Left ventricle myocardium inferior (tissue), 1 donor: ENCODE measurements at regions not wholly inside any gene's neighbourhood (a gene's known extent, or its start where the extent isn't known, plus 50 kb on each side); places are given as distances from the start of the nearest gene placed in this dataset.

Source experiments
- DNase-seq: peaks from one replicate; pipeline ENCODE4 v3.0.0-alpha.2; 2020
- H3K27ac ChIP-seq: fragments of 200-600 bp; replicated peaks from 2 replicates; pipeline ENCODE4 v1.8.0; 2021
- H3K27me3 ChIP-seq: fragments of 200-600 bp; 2 replicates; pipeline ENCODE4 v1.8.0; 2021; ENCODE audit warnings: low read depth
- H3K36me3 ChIP-seq: fragments of 200-600 bp; 2 replicates; pipeline ENCODE4 v1.8.0; 2021
- H3K4me1 ChIP-seq: fragments of 200-600 bp; 2 replicates; pipeline ENCODE4 v1.8.0; 2021
- H3K4me3 ChIP-seq: fragments of 200-600 bp; 2 replicates; pipeline ENCODE4 v1.8.0; 2021; ENCODE audit warnings: mild to moderate bottlenecking, moderate library complexity
- H3K9me3 ChIP-seq: fragments of 200-600 bp; replicated peaks from 2 replicates; pipeline ENCODE4 v1.8.0; 2021
- CTCF ChIP-seq: fragments of 200-600 bp; IDR thresholded peaks from 2 replicates; pipeline ENCODE4 v1.8.0; 2021; ENCODE audit warnings: antibody characterized with exemption, mild to moderate bottlenecking, borderline replicate concordance
- intact Hi-C: fragments of 100-400 bp; cut with micrococcal nuclease; formaldehyde crosslinking; loops from one replicate; pipeline ENCODE4 v1.11.0; 2022
- donor health status: DM: no; HTN: yes; CAD: no; lungs with severe emphysema.

GRCh38 chr13:59492030-59492636, 671.6 kb downstream of the DIAPH3 start:
- peaks cover 25% of the 10 kb centered on the region for H3K4me1 ChIP-seq
- H3K4me3 ChIP-seq: no peak overlapping the region
- H3K27me3 ChIP-seq: no peaks in the 10 kb centered on the region
- no peak for DNase-seq
- TF ChIP-seq CTCF: no peak
- intact Hi-C loops: no loop called here
- no peaks in the 10 kb centered on the region for H3K36me3 ChIP-seq
- no peaks in the 10 kb centered on the region for H3K9me3 ChIP-seq
- no peak overlapping the region for H3K27ac ChIP-seq

GRCh38 chr13:59493436-59493965, 670.2 kb downstream of the DIAPH3 start:
- peaks cover 35% of the 10 kb centered on the region for H3K4me1 ChIP-seq
- H3K27ac ChIP-seq: peak overlapping the region; percentile 62
- DNase-seq: no peak
- intact Hi-C loops: no loop called here
- H3K36me3 ChIP-seq: no peaks in the 10 kb centered on the region
- H3K9me3 ChIP-seq: no peaks in the 10 kb centered on the region
- H3K4me3 ChIP-seq: no peak overlapping the region
- no peak for TF ChIP-seq CTCF
- no peaks in the 10 kb centered on the region for H3K27me3 ChIP-seq

GRCh38 chr13:59494151-59494550, 669.6 kb downstream of the DIAPH3 start:
- TF ChIP-seq CTCF: no peak
- DNase-seq: no peak
- Histone ChIP-seq H3K9me3 (no peaks in the 10 kb centered on the region), H3K27me3 (no peaks in the 10 kb centered on the region), H3K4me3 (no peak overlapping the region), H3K4me1 (peaks cover 36% of the 10 kb centered on the region), H3K27ac (peak overlapping the region; percentile 62), H3K36me3 (no peaks in the 10 kb centered on the region)
- intact Hi-C loops: no loop called here

GRCh38 chr13:59494560-59494970, 669.2 kb downstream of the DIAPH3 start:
- Histone ChIP-seq H3K27ac (peak overlapping the region; percentile 62), H3K9me3 (no peaks in the 10 kb centered on the region), H3K4me1 (peaks cover 36% of the 10 kb centered on the region), H3K36me3 (no peaks in the 10 kb centered on the region), H3K4me3 (no peak overlapping the region), H3K27me3 (no peaks in the 10 kb centered on the region)
- DNase-seq: peak; percentile 30
- TF ChIP-seq CTCF: no peak
- intact Hi-C loops: no loop called here

GRCh38 chr13:59495299-59495698, 668.4 kb downstream of the DIAPH3 start:
- no peaks in the 10 kb centered on the region for H3K27me3 ChIP-seq
- H3K4me3 ChIP-seq: no peak overlapping the region
- peaks cover 36% of the 10 kb centered on the region for H3K4me1 ChIP-seq
- H3K9me3 ChIP-seq: no peaks in the 10 kb centered on the region
- intact Hi-C loops: no loop called here
- TF ChIP-seq CTCF: no peak
- no peak for DNase-seq
- H3K27ac ChIP-seq: peak overlapping the region; percentile 62
- no peaks in the 10 kb centered on the region for H3K36me3 ChIP-seq
